Central memory CD8-positive, alpha-beta T cell (primary cell): ENCODE measurements at regions not wholly inside any gene's neighbourhood (a gene's known extent, or its start where the extent isn't known, plus 50 kb on each side); places are given as distances from the start of the nearest gene placed in this dataset.

Source experiments
- ATAC-seq: fragments of 150-1000 bp; cut with Tn5 transposase; replicated peaks from 2 replicates; pipeline ENCODE4 v1.10.0; 2022; ENCODE audit warnings: mild to moderate bottlenecking, moderate FRiP score, moderate number of reproducible peaks; ENCODE audit not compliant: poor library complexity, severe bottlenecking; ENCODE audit errors: extremely low read depth
- DNase-seq, 2 donors: peaks; one replicate each; pipeline ENCODE4 v3.0.0; 2021; ENCODE audit warnings: low spot score in 2 of 2
- H3K27ac Mint-ChIP-seq: one replicate; pipeline ENCODE4 v1.8.0; 2022; ENCODE audit warnings: low read depth, mild to moderate bottlenecking, moderate library complexity, mixed read lengths
- H3K27me3 Mint-ChIP-seq: one replicate; pipeline ENCODE4 v1.8.0; 2022; ENCODE audit warnings: mixed read lengths
- H3K36me3 Mint-ChIP-seq: one replicate; pipeline ENCODE4 v1.8.0; 2022; ENCODE audit warnings: mild to moderate bottlenecking, moderate library complexity, mixed read lengths; ENCODE audit not compliant: insufficient read depth
- H3K4me1 Mint-ChIP-seq: one replicate; pipeline ENCODE4 v1.8.0; 2022; ENCODE audit warnings: mixed read lengths
- H3K4me3 Mint-ChIP-seq: one replicate; pipeline ENCODE4 v1.8.0; 2022; ENCODE audit warnings: mild to moderate bottlenecking, moderate library complexity, mixed read lengths
- H3K9me3 Mint-ChIP-seq: one replicate; pipeline ENCODE4 v1.8.0; 2022; ENCODE audit warnings: mixed read lengths

GRCh38 chr7:46806856-46807255 lies 775.1 kb downstream of the TNS3 start:
- ATAC-seq (no peak), DNase-seq (no peak)
- no peaks in the 10 kb centered on the region for H3K27me3 Mint-ChIP-seq
- H3K4me1 Mint-ChIP-seq = no peaks in the 10 kb centered on the region
- no peak overlapping the region for H3K4me3 Mint-ChIP-seq
- H3K9me3 Mint-ChIP-seq = peaks cover 22% of the 10 kb centered on the region
- no peaks in the 10 kb centered on the region for H3K36me3 Mint-ChIP-seq
- no peak overlapping the region for H3K27ac Mint-ChIP-seq

- Mint-ChIP-seq H3K9me3 (peaks cover 34% of the 10 kb centered on the region), H3K27ac (no peak overlapping the region), H3K27me3 (no peaks in the 10 kb centered on the region), H3K36me3 (no peaks in the 10 kb centered on the region), H3K4me3 (no peak overlapping the region), H3K4me1 (no peaks in the 10 kb centered on the region)
- DNase-seq (no peak), ATAC-seq (no peak)
Measured at GRCh38 chr7:46802479-46802878, 779.4 kb downstream of the TNS3 start.

- H3K27ac Mint-ChIP-seq = no peak overlapping the region
- peaks cover 2% of the 10 kb centered on the region for H3K36me3 Mint-ChIP-seq
- no peaks in the 10 kb centered on the region for H3K9me3 Mint-ChIP-seq
- H3K27me3 Mint-ChIP-seq = no peaks in the 10 kb centered on the region
- DNase-seq = no peak
- no peak for ATAC-seq
- no peaks in the 10 kb centered on the region for H3K4me1 Mint-ChIP-seq
- no peak overlapping the region for H3K4me3 Mint-ChIP-seq
Measured at GRCh38 chr7:46791188-46791587, 790.7 kb downstream of the TNS3 start.

- ATAC-seq (no peak), DNase-seq (no peak)
- Mint-ChIP-seq H3K4me1 (no peaks in the 10 kb centered on the region), H3K4me3 (no peak overlapping the region), H3K36me3 (peaks cover 2% of the 10 kb centered on the region), H3K9me3 (peaks cover 3% of the 10 kb centered on the region), H3K27me3 (no peaks in the 10 kb centered on the region), H3K27ac (no peak overlapping the region)
Measured at GRCh38 chr7:46786995-46787394, 794.9 kb downstream of the TNS3 start.

GRCh38 chr7:46786221-46786954 lies 795.5 kb downstream of the TNS3 start:
- DNase-seq (no peak), ATAC-seq (no peak)
- Mint-ChIP-seq H3K27ac (no peak overlapping the region), H3K27me3 (no peaks in the 10 kb centered on the region), H3K36me3 (peaks cover 2% of the 10 kb centered on the region), H3K4me1 (no peaks in the 10 kb centered on the region), H3K9me3 (peaks cover 8% of the 10 kb centered on the region), H3K4me3 (no peak overlapping the region)

- Mint-ChIP-seq H3K4me1 (no peaks in the 10 kb centered on the region), H3K4me3 (no peak overlapping the region), H3K27ac (no peak overlapping the region), H3K27me3 (no peaks in the 10 kb centered on the region), H3K9me3 (peaks cover 17% of the 10 kb centered on the region), H3K36me3 (no peaks in the 10 kb centered on the region)
- no peak for ATAC-seq
- no peak for DNase-seq
Measured at GRCh38 chr7:46784732-46785131, 797.2 kb downstream of the TNS3 start.

- Mint-ChIP-seq H3K4me3 (no peak overlapping the region), H3K9me3 (peaks cover 36% of the 10 kb centered on the region), H3K4me1 (no peaks in the 10 kb centered on the region), H3K27me3 (no peaks in the 10 kb centered on the region), H3K27ac (no peak overlapping the region), H3K36me3 (no peaks in the 10 kb centered on the region)
- DNase-seq = no peak
- ATAC-seq = no peak
Measured at GRCh38 chr7:46781901-46782439, 799.9 kb downstream of the TNS3 start.

- Mint-ChIP-seq H3K4me1 (no peaks in the 10 kb centered on the region), H3K9me3 (peaks cover 41% of the 10 kb centered on the region), H3K36me3 (no peaks in the 10 kb centered on the region), H3K27me3 (no peaks in the 10 kb centered on the region), H3K4me3 (no peak overlapping the region), H3K27ac (no peak overlapping the region)
- ATAC-seq = no peak
- no peak for DNase-seq
Measured at GRCh38 chr7:46776790-46777189, 805.1 kb downstream of the TNS3 start.

GRCh38 chr7:46775776-46776175 lies 806.1 kb downstream of the TNS3 start:
- Mint-ChIP-seq H3K27ac (no peak overlapping the region), H3K4me3 (no peak overlapping the region), H3K36me3 (no peaks in the 10 kb centered on the region), H3K9me3 (peaks cover 36% of the 10 kb centered on the region), H3K27me3 (no peaks in the 10 kb centered on the region), H3K4me1 (no peaks in the 10 kb centered on the region)
- no peak for DNase-seq
- no peak for ATAC-seq

- Mint-ChIP-seq H3K4me1 (no peaks in the 10 kb centered on the region), H3K36me3 (no peaks in the 10 kb centered on the region), H3K9me3 (peaks cover 31% of the 10 kb centered on the region), H3K27me3 (no peaks in the 10 kb centered on the region), H3K4me3 (no peak overlapping the region), H3K27ac (no peak overlapping the region)
- ATAC-seq (no peak), DNase-seq (no peak)
Measured at GRCh38 chr7:46775020-46775419, 806.9 kb downstream of the TNS3 start.

GRCh38 chr7:46774515-46774914 lies 807.4 kb downstream of the TNS3 start:
- Mint-ChIP-seq H3K9me3 (peaks cover 28% of the 10 kb centered on the region), H3K4me3 (no peak overlapping the region), H3K27ac (no peak overlapping the region), H3K36me3 (no peaks in the 10 kb centered on the region), H3K4me1 (no peaks in the 10 kb centered on the region), H3K27me3 (no peaks in the 10 kb centered on the region)
- no peak for DNase-seq
- no peak for ATAC-seq

GRCh38 chr7:46772776-46773175 lies 809.1 kb downstream of the TNS3 start:
- DNase-seq = no peak
- Mint-ChIP-seq H3K36me3 (no peaks in the 10 kb centered on the region), H3K4me3 (no peak overlapping the region), H3K4me1 (no peaks in the 10 kb centered on the region), H3K27me3 (no peaks in the 10 kb centered on the region), H3K9me3 (peaks cover 21% of the 10 kb centered on the region), H3K27ac (no peak overlapping the region)
- ATAC-seq = no peak

GRCh38 chr7:46767071-46767470 lies 814.8 kb downstream of the TNS3 start:
- Mint-ChIP-seq H3K4me3 (no peak overlapping the region), H3K27ac (no peak overlapping the region), H3K4me1 (no peaks in the 10 kb centered on the region), H3K27me3 (no peaks in the 10 kb centered on the region), H3K36me3 (peaks cover 2% of the 10 kb centered on the region), H3K9me3 (peaks cover 25% of the 10 kb centered on the region)
- DNase-seq = no peak
- ATAC-seq = no peak
